ENCODE measurements at regions not wholly inside any gene's neighbourhood (a gene's known extent, or its start where the extent isn't known, plus 50 kb on each side); places are given as distances from the start of the nearest gene placed in this dataset.
A peak's percentile ranks its signal among the peaks of the same experiment; 100 is the strongest.

- no peak for DNase-seq
These were observed 300.7 kb downstream of the ZNF536 start for GRCh38 chr19:30672926-30673325.

DNA sequence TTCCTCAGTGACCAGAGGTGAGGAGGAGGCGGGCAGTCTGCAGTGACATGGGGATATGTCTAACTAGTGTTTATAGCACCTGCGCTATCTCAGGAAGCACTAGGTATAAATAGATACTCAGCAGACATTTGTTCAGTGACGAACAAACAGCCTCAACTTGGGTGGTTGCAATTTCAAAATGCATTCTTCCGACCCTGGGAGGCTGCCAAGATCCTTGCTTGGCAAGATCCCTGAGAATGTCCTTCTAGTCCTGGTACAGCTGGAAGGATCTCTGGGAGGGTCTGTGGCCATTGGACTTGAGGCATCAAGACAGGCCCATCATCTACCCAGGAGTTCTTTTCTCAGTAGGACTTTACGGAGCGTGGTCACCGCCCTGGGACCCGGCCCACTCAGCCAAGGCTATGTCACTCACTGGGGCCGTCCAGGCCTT is 299.5 kb downstream of the ZNF536 start:
- no peak for DNase-seq

DNA sequence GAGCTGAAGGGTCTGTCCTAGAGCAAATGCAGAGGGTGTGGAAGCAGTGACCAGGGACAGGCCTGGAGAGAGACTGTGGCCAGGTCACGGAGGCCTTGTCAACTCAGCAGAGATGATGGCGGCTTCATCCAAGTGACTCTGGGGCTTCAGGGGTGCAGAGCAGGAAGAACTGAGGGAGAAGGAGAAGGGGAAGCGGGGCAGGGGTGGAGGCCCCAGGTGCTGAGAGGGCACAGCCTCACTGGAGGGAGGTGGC is 299.1 kb downstream of the ZNF536 start:
- no peak for DNase-seq

GRCh38 chr19:30670562-30671366 is 298.6 kb downstream of the ZNF536 start:
- DNase-seq, result no peak

GRCh38 chr19:30670011-30670329 is 297.8 kb downstream of the ZNF536 start:
- DNase-seq, result no peak

DNA sequence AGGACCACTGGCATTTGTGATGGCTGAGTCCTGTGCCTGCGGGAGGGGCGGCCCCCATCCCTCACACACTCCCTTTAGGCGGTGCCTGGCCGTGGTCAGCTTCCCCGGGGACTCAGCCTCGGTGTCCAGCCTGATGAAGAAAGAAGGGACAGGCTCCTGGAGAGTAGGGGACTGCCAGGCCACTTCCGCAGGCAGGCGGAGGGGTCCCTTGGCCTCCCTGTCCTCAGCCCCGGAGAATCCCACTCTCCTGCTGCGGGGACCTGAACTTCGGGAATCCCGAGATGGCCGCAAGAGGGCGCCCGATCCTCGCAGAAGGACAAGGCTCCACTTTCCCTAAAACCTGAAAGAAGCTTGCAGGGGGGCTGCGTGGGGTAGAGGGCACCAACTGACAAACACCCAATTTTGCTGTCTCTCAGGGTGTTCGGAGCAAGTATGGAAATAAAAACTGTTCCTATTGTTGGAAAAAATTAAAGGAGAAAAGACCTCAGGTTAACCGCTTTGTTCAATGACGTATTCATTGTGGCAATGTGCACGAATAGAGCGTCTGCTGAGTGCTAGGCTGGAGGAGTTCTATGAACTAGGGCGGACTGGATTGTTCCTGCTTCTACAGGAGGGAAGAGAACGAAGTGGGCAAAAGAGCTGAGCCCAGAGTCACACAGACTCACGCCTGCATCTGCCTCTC is 297.3 kb downstream of the ZNF536 start:
- DNase-seq, result peak; percentile 55

DNA sequence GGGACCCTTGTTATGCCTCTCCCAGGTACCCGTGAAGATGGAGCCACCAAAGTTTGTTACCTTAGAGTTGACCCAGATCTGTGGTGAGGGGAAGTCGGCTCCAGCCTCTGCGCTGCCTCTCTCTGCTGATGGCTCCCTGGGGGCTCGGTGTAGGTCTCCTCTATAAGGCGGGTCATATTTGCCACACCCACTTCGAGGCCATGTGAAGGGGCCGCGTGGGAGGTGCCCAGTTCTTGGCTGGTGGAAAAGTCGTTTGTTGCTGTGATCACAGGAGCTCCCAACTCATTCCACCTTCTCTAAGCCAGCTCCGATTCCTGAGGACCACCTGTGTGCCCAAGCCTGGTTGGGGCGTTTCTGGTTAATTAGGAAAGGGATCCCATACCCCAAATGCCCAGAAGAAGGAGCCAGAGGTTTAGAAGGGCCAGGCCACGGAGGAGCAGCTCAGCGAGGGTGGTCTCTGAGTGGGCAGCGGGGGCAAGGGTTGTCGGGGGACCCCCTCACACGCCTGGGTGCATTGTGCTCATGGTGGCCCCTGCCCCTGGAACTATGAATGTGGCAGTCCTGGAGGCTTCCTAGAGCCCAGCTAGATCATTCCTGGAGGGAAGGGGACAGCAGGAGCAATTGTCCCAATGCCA is 296.5 kb downstream of the ZNF536 start:
- DNase-seq, result no peak

DNA sequence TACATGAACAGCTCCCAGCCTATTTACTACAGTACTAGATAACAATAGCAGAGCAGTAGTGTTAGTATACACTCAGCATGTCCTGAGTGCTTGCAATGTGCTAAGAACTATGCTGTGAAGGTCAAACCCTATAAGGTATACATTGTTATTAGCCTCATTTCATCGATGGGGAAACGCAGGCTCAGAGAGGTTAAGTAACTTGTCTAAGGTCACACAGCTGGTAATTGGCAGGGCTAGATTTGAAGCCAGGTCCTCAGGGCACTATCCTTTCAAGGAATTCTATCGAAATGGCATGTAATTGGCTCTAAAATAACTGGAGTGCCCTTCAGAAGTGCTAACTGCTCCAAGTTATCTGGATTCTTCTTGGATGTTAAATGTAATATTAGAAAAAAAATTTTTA is 295.6 kb downstream of the ZNF536 start:
- no peak for DNase-seq

DNA sequence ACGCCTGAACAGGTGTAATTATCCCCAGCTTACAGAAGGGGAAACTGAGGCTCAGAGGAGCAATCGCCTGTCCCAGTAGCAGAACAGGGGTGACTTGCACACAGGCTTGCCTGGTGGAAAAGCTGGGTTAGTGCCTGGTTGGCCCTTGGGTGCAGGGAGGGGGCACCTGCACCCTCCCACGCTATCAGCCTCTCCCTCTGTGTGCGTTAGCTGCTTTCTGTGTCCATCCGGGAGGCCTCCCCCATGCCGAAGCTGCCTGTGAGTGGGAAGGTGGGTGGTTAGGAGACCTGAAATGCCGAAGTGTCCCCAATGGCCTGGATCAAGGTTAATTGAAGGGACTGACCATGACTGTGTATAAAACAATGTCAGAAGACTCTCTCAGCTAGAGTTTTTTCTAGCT is 295.0 kb downstream of the ZNF536 start:
- no peak for DNase-seq

DNA sequence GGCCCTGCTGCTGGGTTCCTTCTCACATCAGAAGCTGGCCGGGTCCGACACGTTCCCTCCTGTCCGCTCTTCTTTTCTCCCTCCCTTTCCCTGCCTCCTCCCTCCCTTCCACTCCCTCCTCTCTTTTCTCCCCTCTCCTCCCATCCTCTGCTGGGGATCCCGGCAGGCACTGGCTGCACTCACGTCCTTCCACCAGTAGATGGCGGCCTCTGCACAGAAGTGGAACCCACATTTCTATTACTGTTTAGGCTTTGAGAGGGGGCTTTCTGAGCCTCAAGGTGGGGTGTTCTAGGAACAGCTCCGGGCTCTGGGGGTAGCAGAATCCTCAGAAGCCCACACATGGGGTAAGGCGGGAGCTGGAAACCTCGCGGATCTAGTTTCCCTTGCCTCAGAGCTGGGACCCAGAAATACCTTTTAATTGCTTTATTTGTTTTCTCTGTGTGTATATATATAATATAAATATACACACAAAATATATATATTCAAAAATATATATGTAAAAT is 294.2 kb downstream of the ZNF536 start:
- peak; percentile 61 for DNase-seq

DNA sequence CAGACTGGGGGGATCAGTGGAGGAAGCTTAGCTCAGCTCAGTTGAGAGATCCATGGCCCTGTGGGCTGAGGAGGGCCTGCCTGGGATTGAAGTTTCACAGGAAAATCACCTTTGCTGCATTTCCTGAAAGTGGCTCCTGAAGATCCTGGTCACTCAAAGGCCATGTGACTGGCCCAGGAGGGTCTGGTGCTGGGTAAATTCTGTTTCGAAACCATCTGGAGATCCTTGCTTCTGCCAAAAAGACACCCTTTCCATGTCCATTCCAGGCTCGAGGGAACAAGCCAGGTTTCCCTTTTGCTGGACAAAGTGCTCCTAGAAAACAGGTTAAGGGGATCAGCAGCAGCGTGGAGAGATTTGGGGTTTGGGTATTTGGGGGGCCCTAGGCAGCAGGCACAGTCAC is 293.3 kb downstream of the ZNF536 start:
- DNase-seq, result no peak

DNA sequence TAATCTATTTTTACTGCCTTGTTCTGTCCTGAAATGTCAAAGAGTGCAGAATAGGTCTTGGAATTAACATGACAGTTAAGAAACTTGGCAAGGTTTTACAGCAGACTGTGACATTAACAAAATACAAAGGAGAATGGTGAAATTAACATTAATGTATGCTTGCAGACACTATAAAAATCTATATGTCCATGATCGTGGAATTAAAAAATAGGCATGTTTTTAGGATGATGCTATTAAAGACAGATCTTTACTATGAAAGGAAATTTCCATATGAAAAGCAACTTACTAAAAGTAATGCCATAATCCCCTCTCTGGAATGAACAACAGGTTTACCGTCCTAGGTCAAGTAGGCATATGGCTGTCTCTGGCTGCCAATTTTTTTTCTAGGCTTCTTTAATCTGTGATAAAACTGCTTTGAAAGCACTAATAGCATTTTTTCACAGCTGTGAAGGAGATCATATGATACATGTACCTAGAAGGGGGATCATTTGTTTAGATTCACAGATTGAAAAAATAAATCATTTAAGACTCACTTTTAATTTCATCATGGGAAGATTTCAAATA is 291.5 kb downstream of the ZNF536 start:
- DNase-seq, result no peak

- no peak for DNase-seq
These were observed 290.2 kb downstream of the ZNF536 start for GRCh38 chr19:30662211-30662861.

- no peak for DNase-seq
These were observed 287.5 kb downstream of the ZNF536 start for GRCh38 chr19:30659638-30660037.

GRCh38 chr19:30656520-30657100 is 284.4 kb downstream of the ZNF536 start:
- DNase-seq, result no peak

GRCh38 chr19:30653646-30654386 is 281.6 kb downstream of the ZNF536 start:
- DNase-seq, result no peak

- DNase-seq, result no peak
These were observed 280.6 kb downstream of the ZNF536 start for GRCh38 chr19:30652751-30653150.

DNA sequence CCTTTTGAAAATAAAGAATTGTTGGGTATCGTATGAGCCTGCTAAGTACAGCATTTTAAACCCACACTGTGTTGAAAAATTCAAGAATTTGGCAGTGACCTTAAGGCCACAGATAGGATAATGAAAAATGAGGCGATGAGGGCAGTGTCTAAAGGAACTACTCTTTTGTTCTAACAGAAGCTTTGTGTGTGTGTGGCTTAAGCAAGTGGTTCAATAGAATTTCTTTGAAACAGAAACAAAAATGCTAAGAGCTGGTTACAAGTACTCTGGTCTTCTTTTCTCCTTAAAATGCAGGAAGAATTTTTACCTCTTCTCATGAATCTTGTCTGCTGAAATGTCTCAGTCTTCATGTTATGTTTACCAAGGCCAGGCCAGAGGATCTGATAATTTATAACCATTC is 279.5 kb downstream of the ZNF536 start:
- no peak for DNase-seq

GRCh38 chr19:30651066-30651465 is 278.9 kb downstream of the ZNF536 start:
- no peak for DNase-seq

DNA sequence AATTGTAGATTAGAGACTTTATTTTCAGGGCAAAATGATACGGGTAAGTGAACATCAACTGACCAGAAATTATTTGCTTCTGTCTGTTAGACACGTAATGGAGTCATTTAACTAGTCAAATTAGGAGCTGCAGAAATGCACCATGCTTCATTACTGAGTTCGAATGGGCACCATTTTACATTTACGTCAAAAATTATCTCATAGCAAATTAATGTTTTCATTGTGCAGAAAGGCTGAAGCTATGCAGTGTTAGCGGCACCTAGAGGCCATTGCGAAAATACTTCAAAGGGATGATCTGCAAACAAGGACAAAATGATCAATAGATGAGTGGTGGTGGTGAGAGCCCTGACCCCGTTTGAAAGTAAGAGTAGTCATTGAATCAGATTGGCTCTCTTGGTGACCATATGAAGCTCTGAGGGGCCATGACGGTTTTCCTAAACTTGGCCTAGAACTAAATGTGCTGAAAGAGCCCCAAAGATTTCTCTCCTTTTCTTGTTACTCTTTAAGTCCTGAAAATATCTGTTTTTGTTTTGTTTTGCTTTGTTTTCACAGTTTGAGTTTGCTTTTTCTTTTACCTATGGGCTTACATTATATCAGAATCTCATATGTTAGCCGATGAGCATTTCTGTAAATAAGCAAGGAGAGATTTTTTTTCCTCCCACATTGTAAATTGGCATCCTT is 277.9 kb downstream of the ZNF536 start:
- DNase-seq, result peak; percentile 72

All from hematopoietic multipotent progenitor cell treated with erythropoietin and hydrocortisone succinate and interleukin-3 and kit ligand, for 6 days (in vitro differentiated cells).